HG02885 (cell line): ENCODE measurements at regions not wholly inside any gene's neighbourhood (a gene's known extent, or its start where the extent isn't known, plus 50 kb on each side); places are given as distances from the start of the nearest gene placed in this dataset.

Experiments
- ATAC-seq: cut with Tn5 transposase; IDR thresholded peaks from one replicate; pipeline ENCODE4 v1.9.1; 2021; ENCODE audit warnings: mild to moderate bottlenecking; ENCODE audit not compliant: unreplicated experiment, poor library complexity

DNA sequence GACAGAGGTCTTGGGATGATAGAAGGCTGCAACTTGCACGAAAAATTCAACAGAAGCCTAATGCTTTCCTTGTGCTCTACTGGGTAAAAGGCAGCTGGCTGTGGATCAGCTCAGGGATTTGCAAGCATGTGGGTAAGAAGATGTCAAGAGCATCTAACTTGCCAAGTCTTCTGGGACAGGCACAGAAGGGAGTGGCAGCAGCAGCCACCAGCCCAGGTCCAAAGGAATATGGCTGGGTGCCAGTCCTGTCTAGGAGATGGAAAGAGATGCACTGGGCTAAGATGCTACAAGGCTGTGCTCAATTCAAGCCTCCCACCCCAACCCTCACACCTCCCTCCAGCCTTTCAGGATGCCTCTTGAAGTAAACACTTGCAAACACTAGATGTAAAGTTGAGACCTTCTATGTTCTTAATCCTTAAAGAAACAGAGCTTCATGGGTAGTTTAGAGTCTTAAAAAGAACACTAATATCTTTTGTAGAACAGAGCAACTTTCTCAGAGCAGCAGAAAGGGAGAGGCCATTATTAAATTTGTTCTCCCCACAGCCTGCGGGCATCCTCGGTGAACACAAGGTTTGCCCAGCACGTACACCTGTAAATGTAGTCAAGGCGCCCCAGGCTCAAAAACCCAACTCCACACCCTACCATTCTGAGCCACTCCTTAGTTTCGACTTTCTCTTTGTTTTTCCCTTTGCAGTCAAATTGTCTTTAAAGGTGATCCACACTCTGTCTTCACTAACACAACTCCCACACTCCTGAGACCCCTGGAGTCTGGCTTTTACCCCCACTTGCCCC is 64.6 kb upstream of the BCAR3 start:
- no peak for ATAC-seq

DNA sequence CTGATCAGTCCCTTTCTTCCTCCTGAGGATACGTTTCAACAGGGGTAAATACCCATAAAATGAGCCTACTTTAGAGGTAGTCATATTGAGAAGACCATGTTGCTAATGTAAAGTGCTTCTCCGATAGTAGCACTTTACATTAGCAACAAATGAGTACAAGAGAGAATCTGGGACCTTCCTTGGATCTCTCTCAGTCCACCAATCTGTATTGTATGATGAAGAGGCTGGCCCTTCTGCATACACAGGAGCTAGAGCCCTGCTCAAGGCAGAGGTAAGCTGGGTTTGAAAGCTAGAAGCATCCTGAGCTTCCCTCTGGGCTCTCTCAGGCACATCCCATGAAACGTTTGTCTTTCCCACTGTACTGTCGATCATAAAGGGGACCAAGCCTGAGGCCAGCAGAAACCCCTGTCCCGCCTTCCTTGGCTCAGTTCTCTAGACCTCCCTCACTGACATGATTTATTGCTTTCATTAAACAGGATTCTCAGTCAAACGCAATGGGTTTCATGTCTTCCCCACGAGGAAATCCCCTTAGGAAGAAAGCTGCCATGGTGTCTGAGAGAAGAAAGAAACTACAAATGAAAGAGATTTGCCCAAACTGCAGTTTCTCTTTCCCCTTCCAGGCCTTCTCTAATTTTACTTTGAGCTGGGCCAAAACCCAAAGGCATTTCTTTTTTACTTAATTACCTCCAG is 62.8 kb upstream of the BCAR3 start:
- peak; percentile 43 for ATAC-seq

DNA sequence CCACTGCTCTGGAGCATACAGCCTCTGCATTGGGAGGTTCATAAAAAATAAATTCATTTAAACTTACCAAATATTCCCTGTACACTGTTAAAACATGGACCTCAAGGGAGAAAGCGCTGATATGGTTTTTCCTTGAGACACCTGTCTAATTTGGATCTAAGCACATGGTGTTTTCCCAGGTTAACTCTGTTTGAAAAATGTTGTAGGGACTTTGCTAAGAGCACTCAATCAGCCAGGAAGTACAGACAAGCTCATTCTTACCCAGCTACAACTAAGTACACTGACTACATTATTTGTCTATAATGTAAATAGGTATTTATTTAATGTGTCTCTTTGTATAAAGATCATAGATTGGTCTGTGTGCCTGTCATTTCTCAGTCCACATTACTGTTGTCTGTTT is 61.8 kb upstream of the BCAR3 start:
- ATAC-seq, result no peak

DNA sequence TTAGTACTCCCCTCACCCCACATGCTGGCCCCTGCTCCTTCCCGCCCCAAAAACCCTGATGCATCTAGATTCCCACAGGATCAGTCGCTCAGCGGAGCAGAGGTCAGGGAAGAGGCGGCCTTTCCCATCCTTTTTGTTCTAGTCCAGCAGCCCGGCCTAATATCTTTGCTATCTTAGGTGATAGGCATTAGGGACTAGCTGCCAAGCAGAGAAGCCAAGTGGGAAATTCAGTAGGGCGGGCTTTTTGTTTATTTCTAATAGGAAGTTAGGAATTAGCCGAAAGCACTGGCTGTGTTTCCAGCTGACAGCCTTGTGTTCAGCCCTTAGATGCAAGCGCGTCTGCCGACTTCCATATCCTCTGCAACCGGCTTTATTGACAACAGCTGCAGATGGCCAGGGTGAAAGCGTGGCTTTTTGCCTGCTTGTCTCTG is 59.0 kb upstream of the BCAR3 start:
- no peak for ATAC-seq

DNA sequence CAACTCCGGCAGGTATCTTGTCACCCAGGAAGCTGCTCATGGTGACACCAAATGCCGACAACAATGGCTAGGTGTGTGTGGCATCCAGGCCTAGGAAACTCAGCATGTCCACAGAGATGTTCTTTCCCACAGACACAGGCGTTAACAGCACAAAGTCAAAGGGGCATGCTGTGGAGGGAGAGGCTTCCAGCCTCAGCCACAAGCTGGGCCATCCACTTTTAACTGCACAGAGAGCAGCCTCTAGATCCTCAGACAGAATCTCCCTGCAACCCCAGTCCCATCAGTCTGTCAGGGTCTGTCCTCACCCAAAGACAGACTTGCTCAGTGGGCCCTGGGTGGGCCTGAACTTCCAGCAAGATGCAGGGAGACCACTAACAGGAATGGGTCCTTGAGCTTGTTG is 58.5 kb upstream of the BCAR3 start:
- no peak for ATAC-seq

DNA sequence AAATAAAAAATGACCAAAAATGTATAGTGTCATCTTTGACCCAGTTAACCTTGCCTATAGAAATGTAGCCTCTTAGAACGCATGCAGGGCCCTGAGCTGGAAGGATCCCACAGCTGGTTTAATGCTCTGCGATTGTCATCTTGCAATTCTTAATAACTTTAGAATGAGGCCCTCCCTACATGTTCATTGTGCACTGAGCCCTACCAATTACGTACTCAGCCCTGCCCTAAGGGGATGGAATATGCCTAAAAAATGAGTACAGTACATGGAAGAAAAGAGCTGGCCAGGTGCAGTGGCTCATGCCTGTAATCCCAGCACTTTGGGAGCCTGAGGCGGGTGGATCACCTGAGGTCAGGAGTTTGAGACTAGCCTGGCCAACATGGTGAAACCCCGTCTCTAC is 57.8 kb upstream of the BCAR3 start:
- no peak for ATAC-seq

DNA sequence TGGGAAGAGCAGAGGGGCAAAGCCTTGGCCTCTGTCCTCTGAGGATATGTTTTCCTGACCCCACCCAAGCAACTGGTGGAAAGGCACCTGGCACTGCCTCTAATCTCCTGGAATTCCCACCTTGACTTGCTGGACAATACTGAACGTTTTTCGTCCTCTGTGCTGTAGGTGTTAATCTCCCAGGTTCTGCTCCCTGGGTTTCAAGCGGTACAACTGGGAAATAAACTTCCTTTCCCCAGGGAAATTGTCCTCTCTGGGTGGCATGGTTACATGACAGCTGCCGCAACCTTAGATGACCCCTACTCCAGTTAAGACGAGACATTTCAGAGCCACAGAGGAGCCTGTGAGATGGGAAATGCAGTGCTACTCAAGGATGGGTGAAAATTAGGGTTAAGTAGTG is 57.3 kb upstream of the BCAR3 start:
- no peak for ATAC-seq

DNA sequence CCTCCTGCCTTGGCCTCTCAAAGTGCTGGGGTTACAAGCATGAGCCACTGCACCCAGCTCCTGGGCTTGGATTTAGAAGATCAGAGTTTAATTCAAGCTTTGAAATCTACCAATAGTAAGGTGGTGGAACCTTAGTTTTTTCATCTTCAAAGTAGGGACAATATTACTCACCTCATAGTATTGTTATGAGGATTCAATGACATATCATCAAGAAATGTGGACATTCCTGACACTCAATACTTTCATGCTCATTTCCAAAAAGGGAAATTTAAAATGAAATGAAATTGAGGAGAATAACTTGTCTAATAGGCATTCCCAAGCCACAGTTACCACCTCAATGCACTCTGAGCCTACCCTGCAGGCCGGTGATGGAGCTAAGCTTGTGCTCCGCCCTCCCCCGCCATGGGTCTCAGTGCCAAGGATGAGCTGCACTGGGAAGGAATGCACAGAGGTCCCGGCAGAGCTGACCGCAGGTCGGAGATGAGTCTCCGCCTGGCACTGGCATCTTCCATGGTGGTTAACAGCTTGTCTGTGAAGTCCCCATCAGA is 56.5 kb upstream of the BCAR3 start:
- no peak for ATAC-seq

DNA sequence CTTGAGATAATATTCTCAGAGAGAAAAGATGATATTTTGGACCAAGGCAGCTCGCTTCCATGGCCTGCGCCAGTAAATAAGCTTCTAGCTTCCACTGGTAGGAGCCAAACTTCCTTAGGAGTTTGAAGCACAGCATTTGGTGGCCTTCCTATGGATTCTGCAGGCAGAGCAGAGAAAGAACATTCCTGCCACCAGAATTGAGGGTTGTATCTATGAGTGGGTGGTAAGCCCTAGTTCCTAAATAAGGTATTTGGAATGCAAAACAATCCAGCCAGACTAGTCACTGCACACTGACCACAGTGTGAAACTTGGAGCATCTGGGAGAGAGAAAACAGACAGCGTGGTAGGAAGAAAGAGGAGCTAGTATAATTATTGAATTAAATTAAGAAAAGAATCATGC is 54.1 kb upstream of the BCAR3 start:
- ATAC-seq, result no peak

DNA sequence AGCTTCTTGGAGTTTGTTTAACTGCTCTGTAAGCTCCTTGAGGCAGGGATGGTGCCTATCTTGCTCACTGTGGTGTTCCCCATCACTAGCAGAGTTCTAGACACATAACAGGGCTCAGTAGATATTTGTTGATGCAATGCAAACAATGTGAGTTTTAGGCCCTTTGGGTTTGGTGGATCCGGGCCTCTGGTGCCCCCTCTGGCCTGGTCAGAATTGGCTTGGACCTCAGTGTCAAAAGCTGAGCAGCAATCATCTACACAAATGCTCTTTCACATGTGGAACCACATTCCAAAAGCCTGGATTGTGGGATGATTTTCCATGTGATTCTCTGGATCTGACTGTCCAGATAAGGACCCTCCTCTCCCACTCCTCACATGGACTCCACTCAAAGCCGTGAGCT is 53.4 kb upstream of the BCAR3 start:
- no peak for ATAC-seq

DNA sequence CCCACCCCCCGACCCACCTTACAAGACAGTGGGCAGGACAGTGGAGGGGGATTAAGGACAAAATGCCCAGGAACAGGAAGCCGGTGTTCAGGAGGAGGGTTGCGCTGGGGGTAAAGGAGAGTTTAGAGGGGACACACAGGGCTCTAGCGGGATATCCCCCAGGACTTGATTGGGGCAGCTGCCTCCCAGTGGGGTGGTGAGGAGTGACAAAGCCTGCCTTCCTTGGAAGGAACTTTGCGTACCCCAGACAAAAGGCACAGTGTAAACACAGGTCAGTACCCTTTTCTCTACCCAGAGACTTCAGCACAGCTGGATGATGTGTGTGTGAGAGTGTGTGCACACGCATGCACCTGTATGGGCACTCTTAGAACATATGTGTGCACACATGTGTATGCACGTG is 51.7 kb upstream of the BCAR3 start:
- ATAC-seq, result no peak

DNA sequence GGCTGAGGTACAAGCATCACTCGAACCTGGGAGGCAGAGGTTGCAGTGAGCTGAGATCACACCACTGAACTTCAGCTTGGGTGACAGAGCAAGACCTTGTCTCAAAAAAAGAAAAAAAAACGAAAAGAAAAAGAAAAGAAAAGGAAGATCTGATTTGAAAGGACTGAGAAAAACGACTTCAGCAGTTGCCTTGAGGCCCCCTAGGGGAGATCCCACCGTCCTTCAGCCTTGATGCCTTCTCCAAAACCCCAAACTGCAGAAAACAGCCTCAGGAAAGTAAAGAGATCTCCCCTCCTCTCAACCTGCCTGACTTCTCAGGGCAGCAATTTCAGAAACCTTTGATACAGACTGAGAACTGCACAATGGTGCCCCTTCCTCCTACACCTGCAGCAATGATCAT is 50.9 kb upstream of the BCAR3 start:
- ATAC-seq, result no peak
